COLO829 (cell line): ENCODE measurements at regions not wholly inside any gene's neighbourhood (a gene's known extent, or its start where the extent isn't known, plus 50 kb on each side); places are given as distances from the start of the nearest gene placed in this dataset.

Experiments
- DNase-seq: peaks from one replicate; pipeline ENCODE4 v3.0.0; 2012; ENCODE audit warnings: low spot score

GRCh38 chr13:72527333-72527732 lies 200.1 kb downstream of the MZT1 start:
- no peak for DNase-seq

- DNase-seq = no peak
Observed at GRCh38 chr13:72523593-72523992, 203.8 kb downstream of the MZT1 start.

GRCh38 chr13:72523049-72523448 lies 204.4 kb downstream of the MZT1 start:
- no peak for DNase-seq

GRCh38 chr13:72521940-72522661 lies 205.3 kb downstream of the MZT1 start:
- DNase-seq = no peak

- DNase-seq = peak; percentile 31
Observed at GRCh38 chr13:72514146-72514545, 213.3 kb downstream of the MZT1 start.

GRCh38 chr13:72508392-72508791 lies 219.0 kb downstream of the MZT1 start:
- no peak for DNase-seq

GRCh38 chr13:72507416-72508199 lies 219.8 kb downstream of the MZT1 start:
- DNase-seq = no peak

GRCh38 chr13:72506706-72507105 lies 220.7 kb downstream of the MZT1 start:
- DNase-seq = no peak

- DNase-seq = no peak
Observed at GRCh38 chr13:72505376-72505775, 222.1 kb downstream of the MZT1 start.

GRCh38 chr13:72504131-72504841 lies 223.1 kb downstream of the MZT1 start:
- no peak for DNase-seq

GRCh38 chr13:72500851-72501250 lies 226.6 kb downstream of the MZT1 start:
- DNase-seq = no peak

- DNase-seq = no peak
Observed at GRCh38 chr13:72495681-72496080, 231.7 kb downstream of the MZT1 start.

- no peak for DNase-seq
Observed at GRCh38 chr13:72489751-72490150, 237.7 kb downstream of the MZT1 start.

GRCh38 chr13:72473321-72473720 lies 254.1 kb downstream of the MZT1 start:
- DNase-seq = no peak

GRCh38 chr13:72469906-72470305 lies 257.5 kb downstream of the MZT1 start:
- no peak for DNase-seq

GRCh38 chr13:72463561-72463960 lies 263.9 kb downstream of the MZT1 start:
- no peak for DNase-seq

GRCh38 chr13:72462726-72463125 lies 264.7 kb downstream of the MZT1 start:
- DNase-seq = no peak

GRCh38 chr13:72462166-72462565 lies 265.3 kb downstream of the MZT1 start:
- DNase-seq = no peak

- DNase-seq = no peak
Observed at GRCh38 chr13:72458701-72459100, 268.7 kb downstream of the MZT1 start.

- no peak for DNase-seq
Observed at GRCh38 chr13:72457151-72457550, 270.3 kb downstream of the MZT1 start.

- DNase-seq = no peak
Observed at GRCh38 chr13:72456486-72456885, 270.9 kb downstream of the MZT1 start.

GRCh38 chr13:72453161-72453560 lies 274.3 kb downstream of the MZT1 start:
- no peak for DNase-seq

GRCh38 chr13:72448082-72448481 lies 279.3 kb downstream of the MZT1 start:
- DNase-seq = no peak
